NT2/D1 (cell line): ENCODE measurements at regions not wholly inside any gene's neighbourhood (a gene's known extent, or its start where the extent isn't known, plus 50 kb on each side); places are given as distances from the start of the nearest gene placed in this dataset.

ENCODE experiments used
- DNase-seq: peaks from one replicate; pipeline ENCODE4 v3.0.0-alpha.2; 2011; ENCODE audit warnings: low read depth, low spot score
- H3K27me3 ChIP-seq: 2 replicates; pipeline ENCODE4 v1.6.0; 2011; ENCODE audit warnings: mild to moderate bottlenecking; ENCODE audit not compliant: insufficient read length, insufficient read depth
- H3K36me3 ChIP-seq: 2 replicates; pipeline ENCODE4 v1.6.1; 2011; ENCODE audit warnings: mild to moderate bottlenecking, low read length, mixed read lengths; ENCODE audit not compliant: insufficient read depth, insufficient read length
- H3K4me1 ChIP-seq: 2 replicates; pipeline ENCODE4 v1.5.1; 2011; ENCODE audit not compliant: insufficient read depth, insufficient read length
- H3K4me3 ChIP-seq: 2 replicates; pipeline ENCODE4 v1.5.1; 2011; ENCODE audit warnings: low read depth; ENCODE audit not compliant: insufficient read length
- H3K9ac ChIP-seq: 2 replicates; pipeline ENCODE4 v1.6.0; 2011; ENCODE audit warnings: low read depth; ENCODE audit not compliant: insufficient read length
- H3K9me3 ChIP-seq: 2 replicates; pipeline ENCODE4 v1.5.1; 2011; ENCODE audit warnings: mild to moderate bottlenecking, low read length; ENCODE audit not compliant: insufficient read depth
- SUZ12 ChIP-seq: IDR thresholded peaks from 2 replicates; pipeline ENCODE4 v1.6.1; 2011; ENCODE audit not compliant: insufficient read length, insufficient read depth; ENCODE audit errors: extremely low read depth
- YY1 ChIP-seq: IDR thresholded peaks from 2 replicates; pipeline ENCODE4 v1.6.1; 2011; ENCODE audit not compliant: insufficient read length, insufficient read depth
- ZNF274 ChIP-seq: IDR thresholded peaks from 2 replicates; pipeline ENCODE4 v1.6.1; 2011; ENCODE audit warnings: mild to moderate bottlenecking, low read depth, low read length

DNA sequence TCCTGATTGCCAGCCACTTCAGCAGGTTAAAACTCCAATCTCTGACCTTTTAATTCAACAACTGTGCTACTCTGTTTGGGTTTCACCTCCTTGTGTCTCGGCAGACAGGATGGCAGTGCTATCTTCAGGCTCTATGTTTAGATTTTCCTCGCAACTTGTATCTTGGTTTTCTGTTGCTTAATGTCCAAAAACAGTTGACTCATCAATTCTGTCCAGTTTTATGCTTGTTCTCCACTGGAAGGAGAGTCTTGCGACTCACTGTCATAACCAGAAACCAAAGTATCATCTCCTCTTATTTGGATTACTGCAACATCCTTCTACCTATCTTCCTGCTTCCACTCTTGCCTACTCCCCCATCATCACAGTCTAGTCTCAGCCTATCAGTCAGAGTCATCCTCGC, 130.9 kb upstream of the ADAMTS16 start:
- no peaks in the 10 kb centered on the region for H3K36me3 ChIP-seq
- H3K4me3 ChIP-seq: no peak overlapping the region
- no peaks in the 10 kb centered on the region for H3K4me1 ChIP-seq
- no peak for TF ChIP-seq YY1
- H3K9ac ChIP-seq: no peak overlapping the region
- H3K27me3 ChIP-seq: no peaks in the 10 kb centered on the region
- no peak for DNase-seq
- no peaks in the 10 kb centered on the region for H3K9me3 ChIP-seq

GRCh38 chr5:5011151-5011550, 129.0 kb upstream of the ADAMTS16 start:
- no peaks in the 10 kb centered on the region for H3K9me3 ChIP-seq
- no peaks in the 10 kb centered on the region for H3K27me3 ChIP-seq
- no peak overlapping the region for H3K4me3 ChIP-seq
- no peak overlapping the region for H3K9ac ChIP-seq
- no peaks in the 10 kb centered on the region for H3K36me3 ChIP-seq
- no peak for DNase-seq
- H3K4me1 ChIP-seq: no peaks in the 10 kb centered on the region
- TF ChIP-seq YY1: no peak
- no peak for TF ChIP-seq ZNF274
- no peak for TF ChIP-seq SUZ12

DNA sequence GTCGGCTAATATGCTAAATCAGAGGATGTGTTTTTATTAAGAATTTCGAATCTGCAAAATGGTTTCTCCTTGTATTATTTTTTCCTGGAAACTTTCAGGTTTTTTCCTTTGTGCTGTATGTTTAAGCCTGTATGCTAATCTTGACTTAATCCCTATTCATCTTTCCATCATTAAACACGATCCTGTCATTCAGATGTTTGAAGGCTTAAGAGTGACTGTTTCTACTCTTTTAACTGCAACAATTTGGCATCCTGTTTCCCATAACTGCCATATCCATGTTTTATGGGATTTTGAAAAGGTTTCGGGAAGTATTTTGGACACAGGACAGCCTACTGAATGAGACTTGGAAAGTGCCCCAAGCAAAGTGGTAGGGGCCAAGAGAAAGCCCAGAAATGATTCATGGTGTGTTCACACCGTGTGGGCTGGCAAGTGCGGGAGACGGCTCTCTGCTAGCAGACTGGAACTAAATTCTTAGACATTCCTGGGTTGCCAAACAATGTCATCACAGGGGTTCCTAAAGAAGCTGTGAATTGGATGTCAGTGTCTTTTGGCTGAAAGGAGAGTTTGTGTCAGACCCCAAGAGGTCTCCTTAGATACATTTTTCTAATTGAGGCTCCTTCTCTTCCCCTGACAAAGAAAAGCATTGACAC, 125.4 kb upstream of the ADAMTS16 start:
- TF ChIP-seq ZNF274: no peak
- no peak for TF ChIP-seq SUZ12
- TF ChIP-seq YY1: no peak
- no peak for DNase-seq
- no peak overlapping the region for H3K9ac ChIP-seq
- H3K4me3 ChIP-seq: no peak overlapping the region
- no peaks in the 10 kb centered on the region for H3K9me3 ChIP-seq
- H3K4me1 ChIP-seq: no peaks in the 10 kb centered on the region
- H3K36me3 ChIP-seq: no peaks in the 10 kb centered on the region
- no peaks in the 10 kb centered on the region for H3K27me3 ChIP-seq

GRCh38 chr5:5017827-5018577, 122.1 kb upstream of the ADAMTS16 start:
- no peak overlapping the region for H3K4me3 ChIP-seq
- H3K9me3 ChIP-seq: no peaks in the 10 kb centered on the region
- no peaks in the 10 kb centered on the region for H3K4me1 ChIP-seq
- H3K27me3 ChIP-seq: no peaks in the 10 kb centered on the region
- TF ChIP-seq SUZ12: no peak
- TF ChIP-seq ZNF274: no peak
- TF ChIP-seq YY1: no peak
- DNase-seq: no peak
- no peaks in the 10 kb centered on the region for H3K36me3 ChIP-seq
- H3K9ac ChIP-seq: no peak overlapping the region

GRCh38 chr5:5018578-5018970, 121.6 kb upstream of the ADAMTS16 start:
- Histone ChIP-seq H3K36me3 (no peaks in the 10 kb centered on the region), H3K4me1 (no peaks in the 10 kb centered on the region), H3K9ac (no peak overlapping the region), H3K9me3 (no peaks in the 10 kb centered on the region), H3K27me3 (no peaks in the 10 kb centered on the region), H3K4me3 (no peak overlapping the region)
- TF ChIP-seq YY1: no peak
- no peak for TF ChIP-seq ZNF274
- TF ChIP-seq SUZ12: no peak
- no peak for DNase-seq

GRCh38 chr5:5021436-5021835, 118.7 kb upstream of the ADAMTS16 start:
- DNase-seq: no peak
- Histone ChIP-seq H3K4me1 (no peaks in the 10 kb centered on the region), H3K4me3 (no peak overlapping the region), H3K9ac (no peak overlapping the region), H3K27me3 (no peaks in the 10 kb centered on the region), H3K36me3 (no peaks in the 10 kb centered on the region), H3K9me3 (no peaks in the 10 kb centered on the region)
- no peak for TF ChIP-seq ZNF274
- no peak for TF ChIP-seq SUZ12
- no peak for TF ChIP-seq YY1

DNA sequence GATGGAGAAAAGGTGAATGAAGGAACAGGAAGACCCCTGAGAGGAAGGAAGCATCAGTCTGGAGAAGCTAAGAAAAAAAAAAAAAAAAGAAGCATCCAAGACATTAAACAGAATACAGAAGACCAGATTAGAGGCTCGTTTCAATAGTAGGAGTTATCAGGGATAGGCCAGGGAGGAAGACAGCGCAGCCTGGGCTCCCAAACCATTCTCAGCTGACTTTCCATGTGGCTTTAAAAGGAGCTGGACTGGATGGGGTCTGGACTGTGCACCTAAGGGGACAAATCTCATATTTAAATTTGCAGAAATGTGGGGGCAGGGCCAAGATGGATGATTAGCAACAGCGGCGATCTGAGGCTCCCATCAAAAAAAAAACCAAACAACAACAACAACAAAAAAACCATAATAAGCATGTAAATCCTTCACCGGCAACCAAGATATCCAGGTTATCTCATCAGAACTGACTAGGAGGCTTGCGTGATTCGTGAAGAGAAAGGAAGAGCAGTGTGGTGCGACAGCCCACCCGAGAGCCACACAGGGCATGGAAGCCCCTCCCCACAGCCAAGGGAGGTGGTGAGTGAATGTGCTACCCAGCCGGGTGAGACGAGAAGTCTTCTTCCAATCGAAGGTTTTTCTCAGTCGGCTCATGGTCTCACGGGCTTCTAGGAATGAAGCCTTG, 114.9 kb upstream of the ADAMTS16 start:
- H3K27me3 ChIP-seq: no peaks in the 10 kb centered on the region
- no peak overlapping the region for H3K9ac ChIP-seq
- H3K4me1 ChIP-seq: no peaks in the 10 kb centered on the region
- no peaks in the 10 kb centered on the region for H3K9me3 ChIP-seq
- TF ChIP-seq ZNF274 (no peak), YY1 (no peak), SUZ12 (no peak)
- H3K4me3 ChIP-seq: no peak overlapping the region
- DNase-seq: no peak
- H3K36me3 ChIP-seq: no peaks in the 10 kb centered on the region
